ENCODE measurements at regions not wholly inside any gene's neighbourhood (a gene's known extent, or its start where the extent isn't known, plus 50 kb on each side); places are given as distances from the start of the nearest gene placed in this dataset.

DNA sequence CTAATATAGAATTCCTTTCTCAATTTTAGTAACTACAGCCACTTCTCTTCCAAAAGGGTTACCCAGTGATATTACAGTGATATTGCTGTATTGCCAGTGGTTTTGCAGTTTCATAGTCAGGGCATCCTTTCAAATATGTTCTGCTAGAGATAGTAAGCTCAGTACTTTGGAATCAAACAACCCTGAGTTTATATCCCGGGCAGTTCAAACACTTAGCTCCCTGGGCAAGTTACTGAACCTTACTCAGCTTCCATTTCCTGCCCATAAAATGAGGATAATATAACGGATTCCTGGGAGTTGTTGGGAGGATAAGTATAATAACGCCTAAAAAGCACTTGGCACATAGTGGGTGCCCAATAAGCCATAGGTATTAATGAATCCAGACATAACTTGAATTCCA, 212.6 kb upstream of the PARD3B start:
- no peak for DNase-seq

DNA sequence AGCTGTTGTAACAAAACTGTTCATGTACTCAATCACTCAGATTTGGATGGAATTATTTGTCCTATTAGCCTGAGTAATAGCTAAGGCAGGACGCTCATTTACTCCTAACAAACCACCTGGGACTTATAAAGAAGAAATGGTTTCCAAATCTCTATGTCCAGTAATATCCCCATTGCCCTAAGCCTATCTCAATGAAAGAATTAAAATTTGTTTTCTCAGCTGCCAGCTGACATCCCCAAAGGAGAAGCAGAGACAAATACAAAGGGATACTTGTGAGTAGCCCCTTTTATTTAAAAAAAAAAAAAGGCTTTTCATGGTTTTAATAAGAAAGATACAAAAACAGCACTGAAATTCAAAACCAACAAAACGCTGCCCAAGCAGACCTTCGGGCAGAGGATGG, 211.4 kb upstream of the PARD3B start:
- DNase-seq = no peak

DNA sequence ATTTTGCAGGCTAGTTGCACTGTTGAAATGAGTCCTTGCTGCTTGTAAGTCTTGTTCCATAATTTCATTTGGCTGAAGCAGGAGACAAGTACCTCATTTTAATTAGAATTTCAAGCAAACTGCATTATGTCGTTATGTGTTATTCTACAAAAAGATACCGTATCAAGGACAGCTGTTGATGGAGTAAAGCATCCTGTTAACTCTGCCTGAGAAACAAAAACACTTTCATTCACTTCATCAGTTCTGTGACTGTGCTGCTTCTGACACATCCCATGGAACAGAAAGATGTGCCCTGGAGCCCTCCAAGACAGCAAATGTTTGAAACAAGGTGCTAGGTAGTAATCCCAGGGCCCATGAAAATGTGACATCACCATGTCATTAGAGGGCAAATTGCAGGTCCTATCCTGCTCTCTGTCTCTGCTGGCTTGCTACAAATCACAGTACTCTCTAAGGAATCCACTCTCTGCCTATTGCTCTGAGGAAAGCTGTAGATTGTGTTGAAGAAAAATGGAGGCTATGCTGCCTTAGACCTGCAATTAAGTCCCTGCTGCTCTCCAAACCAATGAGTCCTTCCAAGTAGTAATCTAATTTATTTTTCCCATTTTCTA, 209.7 kb upstream of the PARD3B start:
- DNase-seq = no peak

DNA sequence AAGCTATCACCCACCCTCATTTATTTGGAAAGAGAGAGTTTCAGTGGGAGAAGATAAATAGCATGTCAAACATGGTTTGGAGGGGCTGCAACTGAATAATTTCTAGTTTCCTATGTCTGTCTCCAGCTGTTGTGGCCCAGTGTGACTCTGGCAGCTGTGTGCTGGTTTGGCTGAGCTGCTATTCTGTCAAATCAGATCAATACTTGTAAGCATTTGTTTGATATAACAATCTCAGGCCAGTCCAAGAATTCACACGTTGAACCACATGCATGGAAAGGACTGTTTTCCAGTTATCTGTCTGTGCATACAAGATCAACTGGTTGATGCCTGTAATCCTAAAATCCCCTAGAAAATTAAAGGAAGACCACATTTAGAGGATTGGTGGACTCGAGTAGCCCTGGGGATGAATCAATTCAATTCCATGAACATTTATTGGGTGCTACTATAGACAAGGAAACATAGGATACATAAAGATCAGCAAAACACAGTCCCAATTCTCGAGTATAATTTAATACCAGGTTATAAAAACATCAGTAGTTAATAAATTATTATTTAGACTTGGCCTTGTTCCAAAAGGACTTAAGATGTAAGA, 209.0 kb upstream of the PARD3B start:
- no peak for DNase-seq

DNA sequence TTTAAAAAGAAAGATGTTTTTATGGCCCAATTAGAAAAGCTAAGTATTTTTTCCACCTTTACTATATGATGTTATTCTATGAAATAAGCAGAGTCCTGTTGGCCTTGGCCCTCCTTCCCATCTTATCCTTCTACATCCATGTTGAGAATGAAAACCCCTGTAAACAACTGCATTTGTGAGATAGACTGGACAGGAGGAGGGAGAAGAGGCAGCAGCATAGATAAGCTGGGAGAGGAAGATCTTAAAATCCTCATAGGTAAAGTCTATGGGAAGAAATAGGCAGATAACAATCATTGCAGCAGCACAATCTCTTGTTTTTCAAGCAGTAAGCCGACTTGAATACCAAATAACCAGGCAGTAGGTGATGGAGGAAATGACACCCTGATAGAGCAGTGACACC, 207.6 kb upstream of the PARD3B start:
- DNase-seq = no peak

DNA sequence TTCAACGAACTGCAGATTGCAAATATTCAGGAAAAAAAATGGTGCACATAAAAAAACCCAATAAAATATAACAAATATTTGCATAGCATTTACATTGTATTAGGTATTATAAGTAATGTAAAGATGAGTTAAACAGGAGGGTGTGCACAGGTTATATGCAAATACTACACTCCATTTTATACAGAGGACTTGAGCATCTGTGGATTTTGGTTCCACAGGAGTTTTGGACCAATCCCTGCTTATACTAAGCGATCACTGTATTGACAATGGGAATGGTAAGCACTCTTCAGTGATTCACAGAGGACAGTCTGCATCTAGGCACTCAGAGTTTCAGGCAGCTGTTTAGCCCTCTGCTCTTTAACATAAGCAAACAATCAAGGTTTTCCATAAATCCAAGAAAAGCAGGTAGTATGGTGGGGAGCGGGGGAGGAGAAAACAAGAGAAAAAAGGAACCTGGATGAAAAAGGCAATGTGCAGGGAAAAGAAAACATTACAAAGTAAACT, 206.0 kb upstream of the PARD3B start:
- no peak for DNase-seq

DNA sequence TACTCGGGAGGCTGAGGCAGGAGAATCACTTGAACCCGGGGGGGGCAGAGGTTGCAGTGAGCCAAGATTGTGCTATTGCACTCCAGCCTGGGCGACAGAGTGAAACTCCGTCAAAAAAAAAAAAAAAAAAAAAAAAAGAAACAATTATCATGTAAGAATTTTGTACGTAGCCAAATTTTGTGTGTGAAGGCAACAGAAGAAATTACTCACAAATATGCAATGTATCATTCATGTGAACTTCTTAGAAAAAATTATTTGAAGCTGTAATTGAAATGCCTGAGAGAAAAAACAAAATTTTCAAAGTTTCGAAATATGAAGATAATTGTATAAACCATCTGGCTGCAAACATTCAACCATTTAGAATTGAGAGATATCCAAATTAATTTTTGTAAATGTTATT, 204.8 kb upstream of the PARD3B start:
- no peak for DNase-seq

DNA sequence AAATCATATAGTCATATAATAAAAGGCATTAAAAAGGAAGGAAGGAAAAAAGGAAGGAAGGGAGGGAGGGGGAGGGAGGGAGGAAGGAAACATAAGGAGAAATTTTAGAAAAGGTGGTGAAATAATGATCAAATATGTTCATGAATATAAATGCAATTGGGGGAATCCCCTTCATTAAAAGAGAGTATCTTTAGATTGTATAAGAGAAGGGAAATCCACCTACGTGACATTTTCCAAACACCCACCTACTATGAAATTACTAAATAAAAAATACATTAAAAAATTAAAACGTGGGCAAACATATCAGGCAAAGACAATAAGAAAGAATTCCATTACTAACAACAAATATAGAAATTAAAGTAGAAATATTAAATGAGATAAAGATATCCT, 203.4 kb upstream of the PARD3B start:
- DNase-seq = no peak

DNA sequence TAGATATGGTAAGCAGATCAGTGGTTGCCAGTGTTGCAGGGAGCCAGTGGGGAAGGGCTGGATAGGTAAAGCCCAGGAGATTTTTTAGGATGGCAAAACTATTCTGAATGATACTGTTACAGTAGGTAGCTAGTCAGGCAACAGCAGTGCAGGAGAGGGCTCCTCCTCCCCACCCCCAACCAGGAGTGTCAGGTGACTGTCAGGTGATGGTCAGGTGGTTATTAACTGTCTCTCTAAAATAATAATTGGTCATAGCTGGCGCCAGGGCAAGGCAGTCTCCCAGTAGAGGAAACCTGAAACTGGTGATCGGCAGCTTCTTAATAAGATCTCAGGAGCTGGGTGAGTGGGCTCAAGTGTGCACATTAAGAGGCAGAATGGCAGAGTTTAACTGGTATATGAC, 201.6 kb upstream of the PARD3B start:
- DNase-seq = no peak

DNA sequence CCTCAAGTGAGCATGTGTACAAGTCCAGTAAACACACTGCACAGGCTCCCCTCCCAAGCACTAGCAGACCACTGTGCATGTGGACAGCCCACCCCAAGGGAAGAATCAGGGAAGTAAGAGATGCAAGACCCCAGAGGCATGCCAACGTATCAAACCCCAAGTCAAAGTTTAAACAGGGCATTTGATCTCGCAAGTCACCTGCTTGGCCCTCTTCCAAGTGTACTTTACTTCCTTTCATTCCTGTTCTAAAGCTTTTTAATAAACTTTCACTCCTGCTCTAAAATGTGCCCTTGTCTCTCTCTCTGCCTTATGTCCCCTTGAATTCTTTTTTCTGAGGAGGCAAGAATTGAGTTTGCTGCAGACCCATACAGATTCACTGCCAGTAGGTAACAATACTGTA, 201.2 kb upstream of the PARD3B start:
- DNase-seq = no peak

DNA sequence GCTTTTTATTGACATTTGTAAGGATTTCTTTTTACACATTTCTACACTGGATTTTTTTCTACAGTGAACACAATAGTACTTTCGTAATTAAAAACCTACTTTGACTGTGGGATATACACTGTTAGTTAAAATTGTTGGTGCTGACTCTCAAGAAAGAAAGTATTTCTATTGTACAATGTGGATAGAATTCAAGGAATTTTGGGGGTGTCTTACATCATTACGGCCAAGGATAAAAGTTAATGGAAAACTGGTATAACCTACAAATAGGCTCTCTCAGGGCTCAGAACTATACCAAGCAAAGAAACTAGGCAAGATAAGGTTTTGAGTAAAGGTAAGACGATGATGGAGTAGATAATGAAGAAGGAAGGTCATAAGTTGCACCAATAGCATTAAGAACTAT, 198.4 kb upstream of the PARD3B start:
- DNase-seq = no peak

DNA sequence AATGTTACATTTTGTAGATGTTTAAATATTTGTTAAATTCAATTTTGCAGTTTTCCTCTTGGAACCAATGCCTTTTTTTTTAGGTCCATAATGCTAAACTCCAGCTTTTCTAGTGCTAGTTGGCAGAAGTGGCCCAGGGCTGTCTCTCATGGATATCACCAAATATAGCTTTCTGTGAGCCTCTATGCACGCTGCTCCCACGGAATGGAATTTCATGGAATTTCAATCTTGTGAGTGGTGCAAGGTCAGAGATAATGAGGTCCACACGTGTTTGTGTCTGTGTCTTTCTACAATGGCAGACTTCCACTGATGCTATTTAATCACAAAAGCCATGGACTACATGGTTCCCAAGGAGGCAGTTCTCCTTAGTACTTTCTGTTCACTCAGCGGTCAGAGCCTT, 191.5 kb upstream of the PARD3B start:
- DNase-seq = no peak

DNA sequence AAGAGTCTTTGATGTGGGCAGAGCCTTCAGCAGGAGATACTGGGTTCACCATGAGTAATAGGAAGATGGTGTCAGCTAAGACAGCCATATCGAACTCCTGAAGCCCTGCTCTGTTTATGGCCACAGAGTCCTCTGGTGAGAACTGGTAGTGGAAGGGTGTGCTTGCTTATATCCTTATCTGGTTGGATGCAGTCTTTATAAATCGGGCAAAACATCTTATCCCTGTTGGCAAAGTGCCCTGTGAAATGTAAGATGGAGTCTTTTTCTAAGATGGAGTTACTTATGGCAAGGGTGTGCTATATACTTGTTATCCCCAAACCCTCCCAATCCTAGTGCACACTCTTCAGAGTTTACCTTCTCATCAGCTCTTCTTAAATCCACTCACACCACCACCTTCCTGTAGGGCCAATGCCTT, 190.8 kb upstream of the PARD3B start:
- DNase-seq = peak; percentile 40

DNA sequence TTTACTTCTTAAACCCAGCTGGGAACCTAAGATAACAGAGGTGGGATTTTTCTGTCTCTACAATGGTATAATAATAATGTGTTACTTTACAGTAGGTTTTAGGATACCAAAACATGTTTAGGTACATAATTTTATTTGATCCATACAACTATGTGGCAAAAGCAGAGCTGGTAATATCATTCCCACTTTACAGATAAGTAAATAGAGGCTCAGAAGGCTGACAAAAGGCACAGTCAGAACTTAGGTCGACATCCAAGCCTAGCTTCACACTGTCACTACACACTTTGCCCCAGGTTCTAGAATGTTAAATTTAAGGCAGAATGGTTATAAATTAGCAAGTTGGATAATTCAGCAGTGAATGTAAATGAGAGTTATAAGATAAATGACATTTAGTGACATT, 189.6 kb upstream of the PARD3B start:
- no peak for DNase-seq

DNA sequence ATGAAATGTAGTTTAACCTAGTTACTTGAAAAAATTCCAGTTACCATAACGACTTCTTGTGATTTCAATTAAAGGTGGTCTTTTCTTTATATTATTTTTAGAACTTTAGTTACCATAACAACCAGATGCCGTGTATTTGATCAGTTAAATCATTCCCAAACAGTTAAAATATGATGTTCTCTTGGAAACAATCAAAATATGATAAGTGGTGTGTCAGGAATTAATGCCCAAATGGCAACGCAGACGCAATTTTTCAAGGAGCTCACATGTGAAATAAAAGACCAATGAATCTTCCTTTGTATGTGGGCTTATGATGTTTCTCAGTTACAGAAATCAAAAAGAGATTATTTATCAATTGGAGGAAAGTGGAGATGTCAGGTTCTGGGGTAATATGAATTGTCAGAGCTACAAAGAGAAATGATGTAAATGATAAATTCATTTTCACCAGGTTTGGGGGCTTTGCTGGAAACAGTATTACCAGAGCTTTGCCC, 189.1 kb upstream of the PARD3B start:
- no peak for DNase-seq

DNA sequence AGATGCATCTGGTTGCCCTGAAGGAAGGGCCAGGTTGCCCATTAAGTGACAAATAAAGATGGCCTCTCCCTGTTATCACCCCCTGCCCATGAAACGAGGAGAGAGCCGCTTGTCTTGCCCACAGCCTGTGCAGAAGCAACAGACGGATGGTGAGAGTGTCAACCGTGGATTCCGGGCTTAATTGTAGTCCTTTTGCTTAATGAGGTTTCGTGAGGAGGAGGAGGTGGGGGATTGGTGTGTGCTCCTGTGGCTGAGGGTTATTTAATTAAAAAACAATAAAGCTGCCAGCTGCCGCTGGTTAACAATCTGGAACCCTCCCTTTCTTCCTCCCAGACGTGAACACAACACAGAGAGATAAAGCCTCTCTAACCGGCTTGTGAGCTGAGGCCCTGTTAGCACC, 188.0 kb upstream of the PARD3B start:
- DNase-seq = no peak

DNA sequence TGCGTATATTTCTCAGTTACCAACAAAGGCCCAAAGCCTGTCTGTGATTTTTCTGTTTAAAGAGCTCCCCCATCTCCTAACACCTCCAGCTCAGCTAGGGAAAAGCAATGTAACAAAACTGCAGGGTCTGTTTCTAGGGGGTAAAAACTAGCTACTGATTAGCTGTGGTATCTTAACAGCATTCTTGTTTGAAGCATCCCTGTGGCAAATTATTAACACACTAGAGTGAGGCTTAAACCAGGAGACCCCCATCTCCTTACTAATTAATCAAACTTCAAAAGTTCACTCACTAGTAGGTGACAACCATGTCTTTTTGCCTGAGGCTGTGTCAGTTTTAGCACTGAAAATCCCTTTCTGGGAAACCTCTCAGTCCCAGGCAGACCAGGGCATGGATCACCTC, 186.2 kb upstream of the PARD3B start:
- no peak for DNase-seq

DNA sequence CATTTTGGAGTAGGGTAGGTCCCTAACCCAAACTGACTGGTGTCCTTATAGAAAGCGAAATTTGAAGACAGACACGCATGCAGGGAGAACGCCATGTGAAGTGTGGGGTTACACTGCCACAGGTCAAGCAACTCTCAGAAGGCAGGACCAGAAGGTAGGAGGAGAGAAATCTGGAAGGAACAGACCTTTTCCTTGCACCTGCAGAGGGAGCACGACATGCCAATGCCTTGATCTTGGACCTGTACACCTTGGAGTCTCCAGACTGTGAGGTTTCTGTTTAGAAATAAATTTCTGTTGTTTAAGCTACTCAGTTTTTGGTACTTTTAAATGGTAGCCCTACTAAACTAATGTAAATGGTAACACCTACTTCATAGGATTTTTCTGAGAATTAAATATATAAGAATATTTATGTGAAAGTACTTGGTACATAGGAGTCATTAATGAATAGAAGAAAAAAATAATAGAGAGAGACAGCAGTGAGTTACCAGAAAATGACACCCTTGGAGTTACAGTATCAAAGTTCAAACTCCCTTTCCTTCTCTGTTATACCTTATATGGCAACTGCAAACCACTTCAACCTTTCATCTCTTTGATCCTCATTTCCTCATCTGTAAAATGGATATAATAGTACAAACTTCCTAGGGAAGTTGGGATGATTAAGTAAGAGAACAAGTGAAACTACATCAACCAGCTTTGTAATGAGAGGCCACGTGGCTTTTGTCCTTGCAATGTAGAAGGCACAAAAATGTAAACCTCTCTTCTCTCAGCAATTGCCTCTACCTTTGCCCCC, 184.9 kb upstream of the PARD3B start:
- DNase-seq = no peak

DNA sequence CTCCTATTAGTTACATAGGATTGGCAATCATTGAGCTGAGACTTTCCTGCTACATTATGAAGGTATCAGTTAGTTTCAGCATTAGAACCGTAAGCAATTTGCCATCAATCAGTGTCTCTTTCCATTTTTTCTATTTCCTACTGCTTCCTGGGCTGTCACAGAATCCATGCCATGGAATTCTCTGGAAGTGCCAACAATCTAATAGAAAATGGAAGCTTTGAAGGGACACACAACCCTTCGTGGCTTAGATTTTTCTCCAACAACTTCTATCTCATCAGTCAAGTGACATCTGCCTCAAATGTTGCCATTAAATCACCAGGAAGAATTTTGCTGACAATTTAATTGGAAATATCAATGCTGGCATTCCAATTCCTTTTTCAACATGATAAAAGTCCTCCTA, 183.5 kb upstream of the PARD3B start:
- DNase-seq = no peak

DNA sequence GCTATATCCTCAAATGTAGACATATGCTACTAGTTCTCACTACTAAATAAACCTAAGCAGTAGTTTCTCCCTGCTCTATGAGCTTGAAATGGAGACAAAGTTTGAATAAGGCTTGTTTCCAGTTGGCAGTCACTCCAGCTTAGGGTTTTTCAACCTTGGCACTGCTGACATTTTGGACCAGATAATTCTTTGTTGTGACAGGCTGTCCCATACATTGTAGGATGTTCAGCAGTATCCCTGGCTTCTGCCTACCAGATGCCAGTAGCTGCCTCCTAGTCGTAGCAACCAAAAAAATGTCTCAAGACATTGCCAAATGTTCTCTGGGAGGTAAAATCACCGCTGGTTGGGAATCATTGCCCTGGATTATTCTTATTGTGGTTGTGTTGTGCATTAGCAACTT, 182.7 kb upstream of the PARD3B start:
- DNase-seq = no peak

DNA sequence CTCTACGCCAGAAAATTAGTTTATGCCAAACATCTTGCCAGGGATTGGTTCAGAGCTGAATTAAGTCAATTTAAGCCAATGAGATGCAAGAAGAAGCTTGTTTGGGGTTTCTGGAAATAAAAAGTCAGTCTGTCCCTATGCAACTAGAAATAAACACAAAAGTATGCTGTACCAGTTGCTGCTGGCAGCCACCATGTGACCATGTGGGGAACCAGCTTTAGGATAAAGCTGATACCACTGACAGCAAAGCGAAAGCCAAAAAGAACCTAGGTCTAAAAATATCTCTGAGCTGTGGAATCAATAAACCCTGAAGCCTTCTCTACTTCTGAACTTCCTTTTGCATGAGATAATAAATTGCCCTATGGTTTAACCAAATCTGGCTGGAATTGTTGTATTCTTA, 181.8 kb upstream of the PARD3B start:
- no peak for DNase-seq

DNA sequence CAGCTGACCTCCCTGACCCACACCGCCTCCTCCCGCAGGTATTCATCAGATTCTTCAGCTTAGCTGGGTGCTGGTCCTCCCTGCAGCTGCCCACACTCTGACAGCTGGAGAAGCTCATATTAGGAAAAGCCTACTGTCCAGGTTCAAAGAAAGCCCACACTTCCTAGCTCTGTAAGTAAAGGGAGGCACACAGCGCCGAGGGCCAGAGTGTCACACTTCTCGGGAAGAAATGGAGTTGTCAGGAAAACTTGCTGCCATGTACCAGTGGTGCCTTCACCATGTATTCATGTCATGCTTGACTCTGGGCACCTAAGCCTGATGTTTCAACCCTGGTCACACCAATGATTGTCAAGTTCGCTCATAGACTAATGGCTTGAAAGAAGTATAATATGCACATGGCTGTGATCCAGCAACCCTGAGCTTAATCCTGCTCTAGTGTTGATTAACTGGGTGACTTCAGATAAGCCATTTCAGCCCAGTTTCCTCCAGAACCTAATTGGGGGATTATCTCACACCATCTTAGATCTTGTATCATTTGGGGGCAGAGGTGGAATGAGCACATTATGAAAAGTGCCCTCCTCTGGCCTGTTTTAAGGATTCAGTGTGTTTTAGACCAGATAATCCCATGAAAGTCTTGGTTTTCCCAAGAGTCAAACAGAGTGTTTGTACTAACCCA, 180.3 kb upstream of the PARD3B start:
- DNase-seq = no peak

DNA sequence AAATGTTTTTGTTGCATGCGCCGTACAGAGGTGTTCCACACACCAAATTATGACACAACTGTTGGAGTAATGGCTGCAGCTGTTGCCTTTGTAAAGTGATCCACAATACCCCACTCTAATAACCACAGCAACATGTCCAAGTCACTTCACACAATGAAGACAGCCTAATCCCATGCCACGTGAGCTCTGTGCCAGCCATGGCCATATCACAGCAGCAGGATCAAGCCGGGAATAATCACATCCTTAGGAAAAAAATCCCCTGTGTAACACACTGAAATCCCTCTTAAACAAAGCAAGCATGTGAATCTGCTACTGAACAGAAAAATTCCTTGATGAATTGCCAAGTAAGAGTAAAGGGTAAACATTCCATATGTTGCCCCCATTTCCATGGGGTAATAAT, 179.5 kb upstream of the PARD3B start:
- no peak for DNase-seq

DNA sequence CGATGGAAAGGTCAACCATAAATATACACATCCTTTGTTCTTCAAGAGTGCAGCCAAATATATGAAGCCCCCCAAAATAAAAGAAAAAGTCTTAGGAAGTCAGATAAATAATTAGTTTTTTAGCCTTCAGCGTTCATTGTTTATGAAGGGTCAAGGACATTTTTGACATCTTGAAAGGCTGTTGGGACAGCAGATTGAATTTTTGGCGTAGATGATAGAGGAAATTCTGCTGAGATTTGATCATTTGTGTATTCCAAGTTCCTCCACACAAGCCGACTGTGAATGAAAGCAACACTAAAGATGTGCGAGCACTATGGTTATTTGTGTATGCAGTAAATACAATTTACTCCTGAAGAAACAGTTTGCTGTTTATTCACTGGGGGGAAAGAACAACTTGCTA, 177.8 kb upstream of the PARD3B start:
- DNase-seq = no peak

Data from hematopoietic multipotent progenitor cell treated with erythropoietin and hydrocortisone succinate and interleukin-3 and kit ligand, for 6 days (in vitro differentiated cells).